OCI-LY3 (cell line): ENCODE measurements at regions not wholly inside any gene's neighbourhood (a gene's known extent, or its start where the extent isn't known, plus 50 kb on each side); places are given as distances from the start of the nearest gene placed in this dataset.

ENCODE experiments used
- EZH2phosphoT487 ChIP-seq: fragments of 200-600 bp; shearing (Covaris generic); IDR thresholded peaks from 2 replicates; pipeline ENCODE4 v1.6.1; 2018; ENCODE audit warnings: antibody characterized with exemption, mixed run types, low read depth
- TF ChIP-seq, protein P1 (sequence below): fragments of 200-600, 300-600 bp; sonication (generic); IDR thresholded peaks from 2 replicates; pipeline ENCODE4 v1.5.1; 2014; ENCODE audit warnings: antibody characterized with exemption, low read length, low read depth

DNA sequence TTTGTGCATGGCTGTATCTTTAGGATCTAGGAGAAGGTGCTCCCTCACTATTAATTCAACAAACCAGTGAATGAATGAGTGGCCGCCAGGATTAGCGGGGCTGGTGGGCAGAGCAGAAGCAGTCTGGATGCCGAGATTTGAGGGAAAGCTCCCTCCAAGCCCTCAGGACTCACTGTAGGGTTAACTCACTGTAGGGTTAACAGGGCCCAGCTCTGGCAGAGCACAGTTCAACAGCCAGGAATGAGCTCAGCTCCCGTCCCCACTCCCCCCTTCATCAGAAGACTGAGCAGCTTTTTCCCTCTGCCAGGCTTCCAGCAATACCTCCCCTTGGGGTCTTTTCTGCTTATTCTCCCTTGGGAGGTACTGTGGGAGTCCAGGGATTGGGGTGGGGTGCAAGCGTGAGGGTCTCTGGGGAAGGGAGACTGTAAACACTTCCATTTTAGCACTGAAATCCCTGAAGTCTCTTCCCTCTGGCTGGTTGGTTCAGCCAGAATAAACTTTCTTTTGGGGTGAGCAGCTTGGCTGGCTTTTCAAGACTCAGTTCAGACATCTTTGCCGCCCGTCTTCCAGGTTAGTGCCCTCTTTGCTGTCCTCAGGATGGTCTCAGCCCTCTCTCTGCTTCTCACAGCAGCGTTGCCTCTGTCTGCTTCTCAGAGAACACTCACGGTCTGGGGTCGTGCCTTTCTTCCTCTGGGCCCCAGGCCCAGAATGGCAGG is 53.7 kb upstream of the WSB1 start:
- TF ChIP-seq, protein P1, sequence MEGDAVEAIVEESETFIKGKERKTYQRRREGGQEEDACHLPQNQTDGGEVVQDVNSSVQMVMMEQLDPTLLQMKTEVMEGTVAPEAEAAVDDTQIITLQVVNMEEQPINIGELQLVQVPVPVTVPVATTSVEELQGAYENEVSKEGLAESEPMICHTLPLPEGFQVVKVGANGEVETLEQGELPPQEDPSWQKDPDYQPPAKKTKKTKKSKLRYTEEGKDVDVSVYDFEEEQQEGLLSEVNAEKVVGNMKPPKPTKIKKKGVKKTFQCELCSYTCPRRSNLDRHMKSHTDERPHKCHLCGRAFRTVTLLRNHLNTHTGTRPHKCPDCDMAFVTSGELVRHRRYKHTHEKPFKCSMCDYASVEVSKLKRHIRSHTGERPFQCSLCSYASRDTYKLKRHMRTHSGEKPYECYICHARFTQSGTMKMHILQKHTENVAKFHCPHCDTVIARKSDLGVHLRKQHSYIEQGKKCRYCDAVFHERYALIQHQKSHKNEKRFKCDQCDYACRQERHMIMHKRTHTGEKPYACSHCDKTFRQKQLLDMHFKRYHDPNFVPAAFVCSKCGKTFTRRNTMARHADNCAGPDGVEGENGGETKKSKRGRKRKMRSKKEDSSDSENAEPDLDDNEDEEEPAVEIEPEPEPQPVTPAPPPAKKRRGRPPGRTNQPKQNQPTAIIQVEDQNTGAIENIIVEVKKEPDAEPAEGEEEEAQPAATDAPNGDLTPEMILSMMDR, result no peak
- TF ChIP-seq EZH2phosphoT487, result no peak
